ENCODE measurements at regions not wholly inside any gene's neighbourhood (a gene's known extent, or its start where the extent isn't known, plus 50 kb on each side); places are given as distances from the start of the nearest gene placed in this dataset.

GRCh38 chr9:89705651-89706050 lies 100.8 kb downstream of the GADD45G start (continued):
- TF ChIP-seq REST (IDR thresholded peaks at IDR 0.05; ENCODE audit: unreplicated experiment) (no peak), EZH2 (IDR thresholded peaks at IDR 0.05; ENCODE audit: low read depth, unreplicated experiment) (no peak)

GRCh38 chr9:89706086-89706485 lies 101.3 kb downstream of the GADD45G start:
- H4K20me1 ChIP-seq (replicated peaks; ENCODE audit: insufficient read depth), result no peaks in the 10 kb centered on the region
- H3K27ac ChIP-seq (ENCODE audit: low read depth), result no peak overlapping the region
- no peaks in the 10 kb centered on the region for H3K27me3 ChIP-seq (ENCODE audit: insufficient read depth)
- H3F3A ChIP-seq (replicated peaks; ENCODE audit: low read depth), result no peaks in the 10 kb centered on the region
- H3K4me2 ChIP-seq, result no peak overlapping the region
- DNase-seq (ENCODE audit: low spot score) (no peak), ATAC-seq (no peak)
- no peak overlapping the region for H3K4me3 Mint-ChIP-seq
- no peak overlapping the region for H3K4me3 ChIP-seq
- no peaks in the 10 kb centered on the region for H3K9me2 ChIP-seq (ENCODE audit: insufficient read depth)
- H3K79me2 ChIP-seq (replicated peaks; ENCODE audit: insufficient read depth), result no peaks in the 10 kb centered on the region
- H3K36me3 ChIP-seq (ENCODE audit: insufficient read depth), result no peaks in the 10 kb centered on the region
- no peaks in the 10 kb centered on the region; the same call in 2 of the 3 replicates for H3K36me3 Mint-ChIP-seq (ENCODE audit: low read depth)
- no peak for TF ChIP-seq STAT1 (IDR thresholded peaks at IDR 0.05; ENCODE audit: unreplicated experiment)
- H2AFZ ChIP-seq, result no peak overlapping the region
- H3K27ac Mint-ChIP-seq, result no peak overlapping the region
- peaks cover 19% of the 10 kb centered on the region for H3K4me1 ChIP-seq (ENCODE audit: insufficient read depth)
- H3K4me1 Mint-ChIP-seq, result peaks cover 24% of the 10 kb centered on the region
- peaks cover 3% of the 10 kb centered on the region for H3K27me3 Mint-ChIP-seq (ENCODE audit: insufficient read depth, low read depth, poor library complexity)
- no peaks in the 10 kb centered on the region; the same call in 2 of the 3 replicates for H3K9me3 Mint-ChIP-seq

- H3K4me3 Mint-ChIP-seq, result no peak overlapping the region
- no peak for ATAC-seq
- H3K27ac Mint-ChIP-seq, result no peak overlapping the region
- TF ChIP-seq EZH2phosphoT487 (IDR thresholded peaks at IDR 0.05; ENCODE audit: unreplicated experiment), result no peak
- TF ChIP-seq ZNF114 (CRISPR knock-in tag; IDR thresholded peaks at IDR 0.05), result no peak
- TF ChIP-seq JUNB (IDR thresholded peaks at IDR 0.05; ENCODE audit: unreplicated experiment), result no peak
- no peak for TF ChIP-seq EZH2 (IDR thresholded peaks at IDR 0.05; ENCODE audit: low read depth, unreplicated experiment)
- no peak for TF ChIP-seq ZNF462 (CRISPR knock-in tag; IDR thresholded peaks at IDR 0.05)
- no peak for TF ChIP-seq ZNF331 (CRISPR knock-in tag; IDR thresholded peaks at IDR 0.05; ENCODE audit: low read depth)
These were observed 101.9 kb downstream of the GADD45G start for GRCh38 chr9:89706731-89707191.

More at GRCh38 chr9:89706731-89707191, 101.9 kb downstream of the GADD45G start:
- no peak overlapping the region for H3K4me3 ChIP-seq
- H3K79me2 ChIP-seq (replicated peaks; ENCODE audit: insufficient read depth), result no peaks in the 10 kb centered on the region
- H3K27ac ChIP-seq (ENCODE audit: low read depth), result no peak overlapping the region
- no peaks in the 10 kb centered on the region for H3K9me2 ChIP-seq (ENCODE audit: insufficient read depth)
- no peak for DNase-seq (ENCODE audit: low spot score)
- Mint-ChIP-seq H3K36me3 (ENCODE audit: low read depth) (no peaks in the 10 kb centered on the region; the same call in 2 of the 3 replicates), H3K9me3 (no peaks in the 10 kb centered on the region; the same call in 2 of the 3 replicates), H3K27me3 (ENCODE audit: insufficient read depth, low read depth, poor library complexity) (peaks cover 3% of the 10 kb centered on the region), H3K4me1 (peaks cover 22% of the 10 kb centered on the region)
- H3K27me3 ChIP-seq (ENCODE audit: insufficient read depth), result no peaks in the 10 kb centered on the region
- no peaks in the 10 kb centered on the region for H3K36me3 ChIP-seq (ENCODE audit: insufficient read depth)
- no peaks in the 10 kb centered on the region for H3F3A ChIP-seq (replicated peaks; ENCODE audit: low read depth)
- no peak overlapping the region for H2AFZ ChIP-seq
- H4K20me1 ChIP-seq (replicated peaks; ENCODE audit: insufficient read depth), result no peaks in the 10 kb centered on the region
- H3K4me1 ChIP-seq (ENCODE audit: insufficient read depth), result peaks cover 14% of the 10 kb centered on the region
- H3K4me2 ChIP-seq, result no peak overlapping the region

Measured in GM23338 (cell line).